Fibroblast of lung (primary cell): ENCODE measurements at regions not wholly inside any gene's neighbourhood (a gene's known extent, or its start where the extent isn't known, plus 50 kb on each side); places are given as distances from the start of the nearest gene placed in this dataset.

Experiments used
- CTCF ChIP-seq, 2 donors: IDR thresholded peaks in 1 of 2; conservative IDR thresholded peaks in 1 of 2; 1 replicate in 1 of 2; 2 replicates in 1 of 2; pipeline ENCODE4 v1.5.1; 2011 to 2012; ENCODE audit warnings: low read length in 2 of 2, control low read depth in 1 of 2, inconsistent platforms in 1 of 2, low read depth in 1 of 2, mild to moderate bottlenecking in 1 of 2
- EZH2 ChIP-seq: IDR thresholded peaks from 2 replicates; pipeline ENCODE4 v1.5.1; 2012; ENCODE audit warnings: low read length, control low read depth, mild to moderate bottlenecking; ENCODE audit errors: missing control alignments

- TF ChIP-seq CTCF (conservative IDR thresholded peaks at IDR 0.05 in 1 of 2, IDR thresholded peaks at IDR 0.05 in 1 of 2; ENCODE audit: low read depth in 1 of 2, low read length in 2 of 2) (no peak), EZH2 (no peak)
Observed at GRCh38 chr1:30120245-30121000, 603.0 kb downstream of the MATN1 start.
